ENCODE measurements at regions not wholly inside any gene's neighbourhood (a gene's known extent, or its start where the extent isn't known, plus 50 kb on each side); places are given as distances from the start of the nearest gene placed in this dataset.

DNA sequence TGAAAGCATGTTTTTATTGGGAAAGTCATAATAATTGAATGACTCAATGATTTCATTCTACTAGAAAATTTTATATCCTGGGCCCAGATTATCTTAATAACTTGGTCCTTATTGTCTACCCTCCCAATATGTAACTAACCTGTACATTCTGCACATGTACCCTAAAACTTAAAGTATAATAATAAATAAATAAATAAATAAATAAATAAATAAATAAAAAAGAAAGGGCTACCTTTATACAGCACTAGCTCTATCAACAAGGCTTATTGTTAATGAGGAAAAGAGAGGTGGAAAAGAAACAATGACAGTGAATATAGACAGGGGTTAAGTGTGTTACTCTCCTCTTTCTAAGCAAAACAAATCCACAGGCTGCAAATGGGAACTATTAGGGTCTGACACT is 83.6 kb downstream of the GRIN2B start:
- H3K4ac ChIP-seq (ENCODE audit: low read depth, low read length) = no peak overlapping the region
- in situ Hi-C loops (cut with MboI; ENCODE audit: low sequenced_read_pairs) = no loop called here
- no peak overlapping the region for H2BK120ac ChIP-seq (ENCODE audit: low read depth, low read length)
- no peak overlapping the region for H2BK15ac ChIP-seq (ENCODE audit: low read depth, low read length)
- no peaks in the 10 kb centered on the region for H3K9me1 ChIP-seq (ENCODE audit: insufficient read depth, low read length)
- H3K36me3 ChIP-seq (ENCODE audit: control insufficient read depth, insufficient read depth, low read length) = no peaks in the 10 kb centered on the region
- no peak for ATAC-seq (ENCODE audit: low read depth)
- DNase-seq = no peak
- H4K5ac ChIP-seq (ENCODE audit: low read depth, low read length) = no peak overlapping the region
- no peak overlapping the region for H2BK20ac ChIP-seq (ENCODE audit: low read depth, low read length)
- no peak overlapping the region for H3K27ac ChIP-seq (ENCODE audit: insufficient read depth, low read length)
- H3K56ac ChIP-seq (ENCODE audit: extremely low read depth, insufficient read depth, low read length) = no peak overlapping the region
- no peak overlapping the region for H4K8ac ChIP-seq (ENCODE audit: low read depth in 2 of 2, low read length in 2 of 2)
- H2AK5ac ChIP-seq (ENCODE audit: low read depth, low read length) = no peak overlapping the region
- no TSS peak for BruUV-seq (replicated peaks)
- no peak for TF ChIP-seq CEBPB (IDR thresholded peaks at IDR 0.05; ENCODE audit: low read depth, low read length)
- TF ChIP-seq MAZ (IDR thresholded peaks at IDR 0.05; ENCODE audit: borderline replicate concordance, low read depth, low read length) = no peak
- TF ChIP-seq RCOR1 (IDR thresholded peaks at IDR 0.05; ENCODE audit: insufficient replicate concordance, low read length) = no peak
- TF ChIP-seq BHLHE40 (IDR thresholded peaks at IDR 0.05; ENCODE audit: low read depth, low read length) = no peak
- no peak for TF ChIP-seq NFE2L2 (IDR thresholded peaks at IDR 0.05; ENCODE audit: low read depth, low read length)
- TF ChIP-seq, protein P1, sequence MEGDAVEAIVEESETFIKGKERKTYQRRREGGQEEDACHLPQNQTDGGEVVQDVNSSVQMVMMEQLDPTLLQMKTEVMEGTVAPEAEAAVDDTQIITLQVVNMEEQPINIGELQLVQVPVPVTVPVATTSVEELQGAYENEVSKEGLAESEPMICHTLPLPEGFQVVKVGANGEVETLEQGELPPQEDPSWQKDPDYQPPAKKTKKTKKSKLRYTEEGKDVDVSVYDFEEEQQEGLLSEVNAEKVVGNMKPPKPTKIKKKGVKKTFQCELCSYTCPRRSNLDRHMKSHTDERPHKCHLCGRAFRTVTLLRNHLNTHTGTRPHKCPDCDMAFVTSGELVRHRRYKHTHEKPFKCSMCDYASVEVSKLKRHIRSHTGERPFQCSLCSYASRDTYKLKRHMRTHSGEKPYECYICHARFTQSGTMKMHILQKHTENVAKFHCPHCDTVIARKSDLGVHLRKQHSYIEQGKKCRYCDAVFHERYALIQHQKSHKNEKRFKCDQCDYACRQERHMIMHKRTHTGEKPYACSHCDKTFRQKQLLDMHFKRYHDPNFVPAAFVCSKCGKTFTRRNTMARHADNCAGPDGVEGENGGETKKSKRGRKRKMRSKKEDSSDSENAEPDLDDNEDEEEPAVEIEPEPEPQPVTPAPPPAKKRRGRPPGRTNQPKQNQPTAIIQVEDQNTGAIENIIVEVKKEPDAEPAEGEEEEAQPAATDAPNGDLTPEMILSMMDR (conservative IDR thresholded peaks at IDR 0.05; ENCODE audit: low read depth, low read length) = no peak
- TF ChIP-seq FOS (IDR thresholded peaks at IDR 0.05; ENCODE audit: low read depth, low read length) = no peak
- TF ChIP-seq MXI1 (IDR thresholded peaks at IDR 0.05; ENCODE audit: borderline replicate concordance, low read depth, low read length) = no peak
- TF ChIP-seq, protein P2, sequence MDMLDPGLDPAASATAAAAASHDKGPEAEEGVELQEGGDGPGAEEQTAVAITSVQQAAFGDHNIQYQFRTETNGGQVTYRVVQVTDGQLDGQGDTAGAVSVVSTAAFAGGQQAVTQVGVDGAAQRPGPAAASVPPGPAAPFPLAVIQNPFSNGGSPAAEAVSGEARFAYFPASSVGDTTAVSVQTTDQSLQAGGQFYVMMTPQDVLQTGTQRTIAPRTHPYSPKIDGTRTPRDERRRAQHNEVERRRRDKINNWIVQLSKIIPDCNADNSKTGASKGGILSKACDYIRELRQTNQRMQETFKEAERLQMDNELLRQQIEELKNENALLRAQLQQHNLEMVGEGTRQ (IDR thresholded peaks at IDR 0.05; ENCODE audit: low read depth, low read length) = no peak
- TF ChIP-seq MAFK (IDR thresholded peaks at IDR 0.05; ENCODE audit: low read depth, low read length) = no peak
- H3K27me3 ChIP-seq (ENCODE audit: control insufficient read depth, insufficient read depth, low read length) = no peaks in the 10 kb centered on the region
- intact Hi-C loops (cut with micrococcal nuclease) = no loop called here
- no peak overlapping the region for H3K4me2 ChIP-seq (ENCODE audit: low read depth, low read length)
- no peaks in the 10 kb centered on the region for H3K79me1 ChIP-seq (ENCODE audit: low read depth in 1 of 2, low read length in 2 of 2)
- no peak overlapping the region for H3K18ac ChIP-seq (ENCODE audit: low read depth, low read length)
- H3K4me3 ChIP-seq (ENCODE audit: insufficient read depth, low read depth, low read length) = no peak overlapping the region
- ChIA-PET CTCF (interaction anchor here (0.5 to 1.2 kb wide), 2 partner anchors 15 to 43 kb away, joined by 3 read pairs; no protein-coding TSS in a partner anchor), POLR2A (ENCODE audit: unreplicated experiment) (no interaction called here)
- no peak overlapping the region for H2AK9ac ChIP-seq (replicated peaks; ENCODE audit: low read depth, low read length, poor library complexity)
- no peak overlapping the region for H3K9ac ChIP-seq (ENCODE audit: low read depth, low read length)
- no peak overlapping the region for H2BK5ac ChIP-seq (ENCODE audit: low read depth, low read length, poor library complexity, severe bottlenecking)
- no peaks in the 10 kb centered on the region for H3K9me3 ChIP-seq (ENCODE audit: control insufficient read depth, insufficient read depth, low read length)
- H4K20me1 ChIP-seq (ENCODE audit: insufficient read depth, low read length) = no peaks in the 10 kb centered on the region
- H2AFZ ChIP-seq (replicated peaks; ENCODE audit: low read length, poor library complexity) = no peak overlapping the region
- H3K14ac ChIP-seq (replicated peaks; ENCODE audit: low read depth, low read length) = no peak overlapping the region
- no peaks in the 10 kb centered on the region for H3K4me1 ChIP-seq (ENCODE audit: control insufficient read depth, insufficient read depth, low read length)
- H4K91ac ChIP-seq (ENCODE audit: insufficient read depth, low read depth, low read length) = no peak overlapping the region
- dilution Hi-C loops (cut with HindIII; ENCODE audit: low sequenced_read_pairs, unreplicated experiment) = no loop called here
- no peak overlapping the region for H3K23ac ChIP-seq (ENCODE audit: low read depth, low read length)

All from IMR-90 (cell line).